ENCODE measurements at regions not wholly inside any gene's neighbourhood (a gene's known extent, or its start where the extent isn't known, plus 50 kb on each side); places are given as distances from the start of the nearest gene placed in this dataset.

GRCh38 chr9:71619926-71620325 lies 148.4 kb downstream of the CEMIP2 start:
- no peaks in the 10 kb centered on the region for H3K27me3 ChIP-seq
- TF ChIP-seq POLR2A (IDR thresholded peaks at IDR 0.05) (no peak), CTCF (IDR thresholded peaks at IDR 0.05 in 4 of 5, conservative IDR thresholded peaks at IDR 0.05 in 1 of 5) (no peak)
- H3K27ac ChIP-seq = no peak overlapping the region
- no peak overlapping the region for H3K4me3 ChIP-seq
- intact Hi-C loops (cut with DNase I; ENCODE audit: low total_unique reads) = no loop called here
- ATAC-seq (no peak), DNase-seq (no peak)
- no peaks in the 10 kb centered on the region for H3K4me1 ChIP-seq
- in situ Hi-C loops (cut with MboI; ENCODE audit: low sequenced_read_pairs in 4 of 4) = loop anchor here in 1 of 4 donors (25.0 kb wide), 1 partner anchor 392 kb away; no protein-coding TSS in a partner anchor
- H3K9me3 ChIP-seq = no peaks in the 10 kb centered on the region
- H3K36me3 ChIP-seq = no peaks in the 10 kb centered on the region

GRCh38 chr9:71614409-71615010 lies 153.8 kb downstream of the CEMIP2 start:
- ATAC-seq (no peak), DNase-seq (no peak)
- Histone ChIP-seq H3K36me3 (no peaks in the 10 kb centered on the region), H3K4me1 (no peaks in the 10 kb centered on the region), H3K27ac (no peak overlapping the region), H3K9me3 (peaks cover 0 to 4% (median 0%) of the 10 kb centered on the region in 3 donors), H3K4me3 (no peak overlapping the region), H3K27me3 (no peaks in the 10 kb centered on the region)
- TF ChIP-seq CTCF (IDR thresholded peaks at IDR 0.05 in 4 of 5, conservative IDR thresholded peaks at IDR 0.05 in 1 of 5) = no peak
- TF ChIP-seq POLR2A (IDR thresholded peaks at IDR 0.05) = no peak
- intact Hi-C loops (cut with DNase I; ENCODE audit: low total_unique reads) (no loop called here), in situ Hi-C loops (cut with MboI; ENCODE audit: low sequenced_read_pairs in 4 of 4) (loop anchor here in 1 of 4 donors (25.0 kb wide), 1 partner anchor 398 kb away; no protein-coding TSS in a partner anchor)

DNA sequence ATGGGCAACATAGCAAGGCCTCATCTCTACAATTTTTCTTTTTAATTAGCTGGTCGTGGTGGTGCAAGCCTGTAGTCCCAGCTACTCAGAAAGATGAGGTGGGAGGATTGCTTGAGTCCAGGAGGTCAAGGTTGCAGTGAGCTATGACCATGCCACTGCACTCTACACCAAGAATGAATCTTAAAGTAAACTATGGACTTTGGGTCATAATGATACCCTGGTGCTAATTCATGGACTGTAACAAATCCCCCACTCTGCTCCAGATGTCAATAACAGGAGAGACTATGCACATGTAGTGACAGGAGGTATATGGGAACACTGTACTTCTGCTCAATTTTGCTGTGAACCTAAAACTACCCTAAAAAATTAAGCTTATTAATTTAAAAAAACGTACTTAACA lies 155.4 kb downstream of the CEMIP2 start:
- no peak for DNase-seq
- TF ChIP-seq CTCF (IDR thresholded peaks at IDR 0.05 in 4 of 5, conservative IDR thresholded peaks at IDR 0.05 in 1 of 5) (no peak), POLR2A (IDR thresholded peaks at IDR 0.05) (no peak)
- Histone ChIP-seq H3K4me3 (no peak overlapping the region), H3K9me3 (peaks cover 0 to 4% (median 0%) of the 10 kb centered on the region in 3 donors), H3K4me1 (no peaks in the 10 kb centered on the region), H3K27me3 (no peaks in the 10 kb centered on the region), H3K36me3 (no peaks in the 10 kb centered on the region), H3K27ac (no peak overlapping the region)
- in situ Hi-C loops (cut with MboI; ENCODE audit: low sequenced_read_pairs in 4 of 4) (loop anchor here in 1 of 4 donors (25.0 kb wide), 1 partner anchor 399 kb away; no protein-coding TSS in a partner anchor), intact Hi-C loops (cut with DNase I; ENCODE audit: low total_unique reads) (no loop called here)
- ATAC-seq = no peak

DNA sequence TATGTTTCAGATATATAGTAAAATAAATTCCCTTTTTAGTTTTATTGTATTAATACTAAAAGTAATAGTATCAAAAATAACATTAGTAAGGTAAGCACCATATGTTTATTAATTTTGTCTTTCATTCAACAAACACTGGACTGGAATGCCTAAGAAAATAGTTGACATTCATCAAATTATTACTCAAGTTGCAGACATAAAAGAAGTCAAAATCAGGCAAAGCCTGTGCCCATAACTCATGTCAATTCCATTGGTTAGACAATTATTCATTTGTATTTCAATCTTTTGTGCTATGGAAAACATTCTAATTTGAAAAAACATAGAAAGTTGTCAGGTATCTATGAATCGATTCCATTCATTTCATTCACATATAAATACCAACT lies 158.9 kb downstream of the CEMIP2 start:
- Histone ChIP-seq H3K27me3 (no peaks in the 10 kb centered on the region), H3K9me3 (peaks cover 0 to 4% (median 0%) of the 10 kb centered on the region in 3 donors), H3K4me1 (peaks cover 8% of the 10 kb centered on the region in 2 donors), H3K27ac (no peak overlapping the region), H3K4me3 (no peak overlapping the region), H3K36me3 (no peaks in the 10 kb centered on the region)
- no peak for DNase-seq
- in situ Hi-C loops (cut with MboI; ENCODE audit: low sequenced_read_pairs in 4 of 4) (loop anchor here in 1 of 4 donors (25.0 kb wide), 1 partner anchor 403 kb away; no protein-coding TSS in a partner anchor), intact Hi-C loops (cut with DNase I; ENCODE audit: low total_unique reads) (no loop called here)
- no peak for TF ChIP-seq POLR2A (IDR thresholded peaks at IDR 0.05)
- ATAC-seq = no peak

DNA sequence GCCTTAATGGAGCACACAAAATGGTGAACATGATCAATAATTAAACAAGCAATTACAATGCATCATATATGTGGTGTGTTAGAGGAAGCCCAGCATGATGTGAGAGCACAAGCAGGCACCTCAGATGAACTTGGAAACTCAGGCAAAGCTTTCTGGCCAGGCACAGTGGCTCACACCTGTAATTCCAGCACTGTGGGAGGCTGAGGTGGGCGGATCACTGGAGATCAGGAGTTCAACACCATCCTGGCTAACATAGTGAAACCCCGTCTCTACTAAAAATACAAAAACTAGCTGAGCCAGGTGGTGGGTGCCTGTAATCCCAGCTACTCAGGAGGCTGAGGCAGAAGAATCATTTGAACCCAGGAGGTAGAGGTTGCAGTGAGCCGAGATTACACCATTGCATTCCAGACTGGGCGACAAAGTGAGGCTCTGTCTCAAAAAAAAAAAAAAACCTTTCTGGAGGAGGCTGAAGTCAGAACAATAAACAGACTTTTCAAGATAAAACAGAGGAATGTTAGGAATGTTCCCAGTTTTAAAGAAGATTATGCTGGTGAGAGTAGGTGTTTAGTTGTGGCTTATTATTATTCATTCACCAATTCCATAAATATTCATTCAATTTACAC lies 159.4 kb downstream of the CEMIP2 start:
- ATAC-seq (no peak), DNase-seq (no peak)
- H3K4me1 ChIP-seq = peaks cover 8% of the 10 kb centered on the region in 2 donors
- H3K27ac ChIP-seq = no peak overlapping the region
- no peak overlapping the region for H3K4me3 ChIP-seq
- intact Hi-C loops (cut with DNase I; ENCODE audit: low total_unique reads) = no loop called here
- in situ Hi-C loops (cut with MboI; ENCODE audit: low sequenced_read_pairs in 4 of 4) = loop anchor here in 1 of 4 donors (25.0 kb wide), 1 partner anchor 403 kb away; no protein-coding TSS in a partner anchor
- H3K27me3 ChIP-seq = no peaks in the 10 kb centered on the region
- no peaks in the 10 kb centered on the region for H3K36me3 ChIP-seq
- peaks cover 0 to 4% (median 0%) of the 10 kb centered on the region in 3 donors for H3K9me3 ChIP-seq
- TF ChIP-seq CTCF (IDR thresholded peaks at IDR 0.05 in 4 of 5, conservative IDR thresholded peaks at IDR 0.05 in 1 of 5) = no peak
- TF ChIP-seq POLR2A (IDR thresholded peaks at IDR 0.05) = no peak
